RWPE1 (cell line): ENCODE measurements at regions not wholly inside any gene's neighbourhood (a gene's known extent, or its start where the extent isn't known, plus 50 kb on each side); places are given as distances from the start of the nearest gene placed in this dataset.

Experiments
- CTCF ChIA-PET: fragments of 350-600 bp; sonication (Branson Sonifier 250); formaldehyde crosslinking; extraction: SDS; loops from one replicate; lab custom pipeline; 2021; lab: Yijun Ruan, JAX
- POLR2A ChIA-PET: fragments of 400-600 bp; formaldehyde crosslinking; extraction: SDS; loops from one replicate; lab custom pipeline; 2020; ENCODE audit warnings: antibody characterized with exemption; ENCODE audit not compliant: low non-redundant PET; lab: Yijun Ruan, JAX
- DNase-seq: peaks from one replicate; pipeline ENCODE4 v3.0.0; 2012; ENCODE audit warnings: low spot score
- H3K27ac ChIP-seq: fragments of 450-650 bp; 2 replicates; pipeline ENCODE4 v1.5.1; 2017
- TF ChIP-seq, protein P1 (sequence below): fragments of 450-650 bp; conservative IDR thresholded peaks from 2 replicates; pipeline ENCODE4 v1.5.1; 2017; ENCODE audit warnings: low read depth, mild to moderate bottlenecking

DNA sequence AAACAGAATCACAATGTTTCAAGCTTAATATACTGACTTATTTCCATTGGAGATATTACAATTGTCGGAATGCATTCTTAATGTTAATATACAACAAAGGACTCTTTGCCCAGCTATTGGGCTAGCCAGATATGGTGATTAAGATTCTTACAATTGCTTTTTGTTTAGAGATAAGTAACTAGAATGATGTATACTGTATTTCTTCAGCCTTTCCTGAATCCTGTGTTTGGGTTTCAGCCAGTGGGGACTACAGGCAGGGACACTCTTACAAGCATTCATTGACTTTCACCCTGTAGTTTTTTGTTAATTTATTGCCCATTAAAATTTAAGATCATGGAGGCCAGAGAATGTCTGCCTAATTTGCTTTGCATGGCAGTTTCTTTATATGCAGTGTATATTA, 254.1 kb upstream of the TMEFF2 start:
- TF ChIP-seq, protein P1, sequence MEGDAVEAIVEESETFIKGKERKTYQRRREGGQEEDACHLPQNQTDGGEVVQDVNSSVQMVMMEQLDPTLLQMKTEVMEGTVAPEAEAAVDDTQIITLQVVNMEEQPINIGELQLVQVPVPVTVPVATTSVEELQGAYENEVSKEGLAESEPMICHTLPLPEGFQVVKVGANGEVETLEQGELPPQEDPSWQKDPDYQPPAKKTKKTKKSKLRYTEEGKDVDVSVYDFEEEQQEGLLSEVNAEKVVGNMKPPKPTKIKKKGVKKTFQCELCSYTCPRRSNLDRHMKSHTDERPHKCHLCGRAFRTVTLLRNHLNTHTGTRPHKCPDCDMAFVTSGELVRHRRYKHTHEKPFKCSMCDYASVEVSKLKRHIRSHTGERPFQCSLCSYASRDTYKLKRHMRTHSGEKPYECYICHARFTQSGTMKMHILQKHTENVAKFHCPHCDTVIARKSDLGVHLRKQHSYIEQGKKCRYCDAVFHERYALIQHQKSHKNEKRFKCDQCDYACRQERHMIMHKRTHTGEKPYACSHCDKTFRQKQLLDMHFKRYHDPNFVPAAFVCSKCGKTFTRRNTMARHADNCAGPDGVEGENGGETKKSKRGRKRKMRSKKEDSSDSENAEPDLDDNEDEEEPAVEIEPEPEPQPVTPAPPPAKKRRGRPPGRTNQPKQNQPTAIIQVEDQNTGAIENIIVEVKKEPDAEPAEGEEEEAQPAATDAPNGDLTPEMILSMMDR = no peak
- CTCF ChIA-PET = interaction anchor here (0.6 kb wide), 1 partner anchor 438 kb away, joined by 4 read pairs; no protein-coding TSS in a partner anchor
- POLR2A ChIA-PET = no interaction called here
- no peak for DNase-seq
- no peak overlapping the region for H3K27ac ChIP-seq

DNA sequence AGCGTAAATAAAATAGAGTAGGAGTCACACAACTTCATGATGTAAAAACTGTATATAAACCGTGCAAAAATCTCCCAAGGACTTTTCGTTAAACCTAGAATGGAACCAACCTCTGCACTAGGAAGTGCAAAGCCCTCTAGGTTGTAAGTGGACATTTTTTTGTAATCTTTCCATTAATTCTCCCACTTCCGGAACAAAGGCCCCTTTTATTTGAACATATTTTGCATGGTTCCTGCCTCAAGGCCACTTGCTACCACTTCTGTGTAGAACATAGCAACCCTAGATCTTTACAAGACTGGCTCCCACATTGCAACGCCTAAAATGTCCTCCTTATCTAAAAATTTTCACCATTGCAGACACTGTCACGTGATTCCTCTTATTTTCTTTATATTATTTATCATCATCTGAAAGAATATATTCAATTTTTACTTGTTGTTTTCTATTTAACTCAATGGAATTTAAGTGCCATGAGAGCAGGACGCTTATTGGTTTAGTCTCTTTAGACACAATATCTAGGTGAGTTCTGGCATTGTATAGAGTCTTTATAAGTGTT, 249.6 kb upstream of the TMEFF2 start:
- TF ChIP-seq, protein P1 = no peak
- no peak overlapping the region for H3K27ac ChIP-seq
- CTCF ChIA-PET = interaction anchor here (0.7 kb wide), 1 partner anchor 83 kb away, joined by 3 read pairs; no protein-coding TSS in a partner anchor
- POLR2A ChIA-PET = no interaction called here
- DNase-seq = no peak

DNA sequence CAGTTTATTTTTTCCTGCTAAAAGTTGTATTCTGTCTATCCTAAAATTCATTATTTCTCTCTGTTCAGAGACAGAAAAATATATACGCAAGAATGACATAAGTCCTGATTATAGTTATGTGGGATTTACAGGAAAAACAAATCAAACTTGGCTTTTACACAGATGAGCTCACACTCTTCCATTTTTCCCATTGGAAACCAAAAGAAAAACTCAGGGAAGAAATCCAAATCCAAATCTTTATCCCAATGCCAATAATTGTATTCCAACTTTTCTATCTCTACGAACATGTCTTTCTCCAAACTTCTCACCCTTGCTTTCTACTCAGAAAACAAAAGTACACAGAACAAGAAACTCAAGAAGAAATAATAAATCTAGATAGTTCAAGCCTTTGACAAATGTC, 249.1 kb upstream of the TMEFF2 start:
- no peak overlapping the region for H3K27ac ChIP-seq
- no peak for DNase-seq
- TF ChIP-seq, protein P1 = no peak
- CTCF ChIA-PET = interaction anchor here (0.7 kb wide), 1 partner anchor 83 kb away, joined by 3 read pairs; no protein-coding TSS in a partner anchor
- POLR2A ChIA-PET = no interaction called here

DNA sequence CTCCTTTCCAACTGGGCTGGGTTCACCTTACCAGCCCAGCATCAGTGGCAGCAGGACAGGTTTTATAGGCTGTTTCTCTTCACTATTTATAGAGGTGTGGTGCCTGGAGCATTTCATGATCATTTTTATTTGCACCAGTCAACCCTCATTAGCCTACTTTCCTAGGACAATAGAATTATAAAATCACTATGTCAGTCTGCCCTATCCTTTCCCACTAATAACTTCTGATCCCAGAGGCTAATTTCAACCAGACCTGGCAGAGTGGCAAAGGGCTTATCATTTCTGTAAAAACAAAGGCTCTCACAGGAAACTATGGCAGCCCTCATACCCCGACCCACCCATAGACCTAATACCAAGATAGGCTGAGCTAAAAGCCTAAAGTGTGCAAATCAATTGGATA, 243.5 kb upstream of the TMEFF2 start:
- no peak for DNase-seq

GRCh38 chr2:192437653-192438052, 242.9 kb upstream of the TMEFF2 start:
- POLR2A ChIA-PET = no interaction called here
- TF ChIP-seq, protein P1 = no peak
- no peak for DNase-seq
- CTCF ChIA-PET = interaction anchor here (0.6 kb wide), 1 partner anchor 14 kb away, joined by 3 read pairs; no protein-coding TSS in a partner anchor
- no peak overlapping the region for H3K27ac ChIP-seq

More for the DNA sequence above, 243.5 kb upstream of the TMEFF2 start:
- POLR2A ChIA-PET = no interaction called here
- TF ChIP-seq, protein P1 = no peak
- CTCF ChIA-PET = no interaction called here
- H3K27ac ChIP-seq = no peak overlapping the region

GRCh38 chr2:192424243-192424642, 229.5 kb upstream of the TMEFF2 start:
- H3K27ac ChIP-seq = no peak overlapping the region
- ChIA-PET POLR2A (no interaction called here), CTCF (no interaction called here)
- DNase-seq = no peak
- TF ChIP-seq, protein P1 = no peak
